Upper lobe of left lung (tissue), 4 donors: ENCODE measurements at regions not wholly inside any gene's neighbourhood (a gene's known extent, or its start where the extent isn't known, plus 50 kb on each side); places are given as distances from the start of the nearest gene placed in this dataset.

Experiments
- EP300 ChIP-seq, 4 donors: sonication (generic); formaldehyde crosslinking; IDR thresholded peaks; one replicate each; pipeline ENCODE4 v1.5.1; 2017; ENCODE audit warnings: antibody characterized with exemption in 4 of 4, control low read depth in 2 of 4
- POLR2A ChIP-seq, 4 donors: fragments of 450-650 bp; IDR thresholded peaks; one replicate each; pipeline ENCODE4 v1.5.1; 2016 to 2017; ENCODE audit warnings: antibody characterized with exemption in 4 of 4, mild to moderate bottlenecking in 2 of 4
- POLR2AphosphoS5 ChIP-seq, 2 donors: sonication (generic); formaldehyde crosslinking; IDR thresholded peaks; one replicate each; pipeline ENCODE4 v1.5.1; 2017; ENCODE audit warnings: antibody characterized with exemption in 2 of 2
- TF ChIP-seq, protein P1 (sequence below), 6 experiments: fragments of 450-650 bp in 4 of 6; fragments of 200-600 bp in 2 of 6; sonication (generic) in 2 of 6; IDR thresholded peaks; one replicate each; pipeline ENCODE4 v1.5.1; 2016 to 2019; ENCODE audit warnings: antibody characterized with exemption in 6 of 6

DNA sequence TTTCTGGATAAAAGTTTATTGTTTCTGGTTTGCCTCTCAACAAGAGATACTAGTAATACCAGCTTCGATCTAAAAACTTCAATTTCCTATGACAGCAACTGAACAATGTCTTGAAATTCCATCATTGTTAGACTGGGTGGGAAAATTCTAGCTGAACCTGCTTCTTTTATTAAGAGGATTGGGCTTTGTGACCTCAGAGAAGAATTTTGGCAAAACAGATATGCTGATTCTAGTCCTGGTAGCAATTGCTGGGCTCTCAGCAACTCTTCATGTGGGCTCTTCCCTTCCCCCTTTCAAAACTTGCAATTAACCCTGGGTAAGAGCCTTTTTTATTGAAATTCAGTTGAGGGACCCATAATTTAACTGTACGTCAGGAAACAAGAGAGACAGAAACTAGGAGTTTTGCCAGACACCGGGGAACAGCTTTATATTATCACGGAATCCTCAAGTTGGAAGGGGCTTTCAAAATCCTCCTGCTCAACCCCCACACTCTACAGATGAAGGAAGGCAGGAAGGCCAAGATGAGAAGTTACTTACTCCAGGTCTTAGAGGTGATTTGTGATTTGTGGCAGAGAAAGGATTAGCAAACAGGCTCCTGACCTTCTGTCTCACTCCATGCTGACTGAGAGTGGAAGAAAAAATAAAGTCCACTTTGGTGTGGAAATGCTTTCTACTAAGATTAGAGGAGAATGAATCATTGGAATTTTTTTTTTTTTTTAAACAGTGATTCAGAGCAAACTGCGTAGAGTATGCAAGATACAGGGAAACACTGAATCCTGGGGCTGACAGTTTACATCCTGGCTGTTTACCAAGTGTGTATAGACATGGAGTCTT is 239.0 kb upstream of the ATP2B1 start:
- TF ChIP-seq, protein P1, sequence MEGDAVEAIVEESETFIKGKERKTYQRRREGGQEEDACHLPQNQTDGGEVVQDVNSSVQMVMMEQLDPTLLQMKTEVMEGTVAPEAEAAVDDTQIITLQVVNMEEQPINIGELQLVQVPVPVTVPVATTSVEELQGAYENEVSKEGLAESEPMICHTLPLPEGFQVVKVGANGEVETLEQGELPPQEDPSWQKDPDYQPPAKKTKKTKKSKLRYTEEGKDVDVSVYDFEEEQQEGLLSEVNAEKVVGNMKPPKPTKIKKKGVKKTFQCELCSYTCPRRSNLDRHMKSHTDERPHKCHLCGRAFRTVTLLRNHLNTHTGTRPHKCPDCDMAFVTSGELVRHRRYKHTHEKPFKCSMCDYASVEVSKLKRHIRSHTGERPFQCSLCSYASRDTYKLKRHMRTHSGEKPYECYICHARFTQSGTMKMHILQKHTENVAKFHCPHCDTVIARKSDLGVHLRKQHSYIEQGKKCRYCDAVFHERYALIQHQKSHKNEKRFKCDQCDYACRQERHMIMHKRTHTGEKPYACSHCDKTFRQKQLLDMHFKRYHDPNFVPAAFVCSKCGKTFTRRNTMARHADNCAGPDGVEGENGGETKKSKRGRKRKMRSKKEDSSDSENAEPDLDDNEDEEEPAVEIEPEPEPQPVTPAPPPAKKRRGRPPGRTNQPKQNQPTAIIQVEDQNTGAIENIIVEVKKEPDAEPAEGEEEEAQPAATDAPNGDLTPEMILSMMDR (IDR thresholded peaks at IDR 0.05): no peak
- TF ChIP-seq POLR2AphosphoS5 (IDR thresholded peaks at IDR 0.05): no peak
- TF ChIP-seq EP300 (IDR thresholded peaks at IDR 0.05): no peak
- TF ChIP-seq POLR2A (IDR thresholded peaks at IDR 0.05): no peak
